C4-2B (cell line): ENCODE measurements at regions not wholly inside any gene's neighbourhood (a gene's known extent, or its start where the extent isn't known, plus 50 kb on each side); places are given as distances from the start of the nearest gene placed in this dataset.

Experiments
- H3K27ac ChIP-seq: fragments of 450-650 bp; 2 replicates; pipeline ENCODE4 v1.5.1; 2017
- CTCF ChIP-seq: fragments of 450-650 bp; conservative IDR thresholded peaks from 2 replicates; pipeline ENCODE4 v1.5.1; 2017; ENCODE audit warnings: mild to moderate bottlenecking
- ZFX ChIP-seq: fragments of 450-650 bp; IDR thresholded peaks from 2 replicates; pipeline ENCODE4 v1.6.1; 2017

- no peak overlapping the region for H3K27ac ChIP-seq
- TF ChIP-seq ZFX (no peak), CTCF (no peak)
These were observed 53.5 kb upstream of the DAPL1 start for GRCh38 chr2:158741625-158742024.

GRCh38 chr2:158742536-158742935 lies 52.6 kb upstream of the DAPL1 start:
- H3K27ac ChIP-seq: no peak overlapping the region
- TF ChIP-seq CTCF (no peak), ZFX (no peak)

- TF ChIP-seq CTCF (no peak), ZFX (no peak)
These were observed 51.7 kb upstream of the DAPL1 start for GRCh38 chr2:158743466-158743865.

GRCh38 chr2:158743879-158744278 lies 51.2 kb upstream of the DAPL1 start:
- no peak for TF ChIP-seq ZFX
- no peak for TF ChIP-seq CTCF
- H3K27ac ChIP-seq: no peak overlapping the region

More at GRCh38 chr2:158743466-158743865, 51.7 kb upstream of the DAPL1 start:
- H3K27ac ChIP-seq: no peak overlapping the region

GRCh38 chr2:158745067-158745865 lies 49.9 kb upstream of the DAPL1 start:
- TF ChIP-seq CTCF (peak; percentile 73), ZFX (no peak)
- no peak overlapping the region for H3K27ac ChIP-seq
